Karpas-422 (cell line): ENCODE measurements at regions not wholly inside any gene's neighbourhood (a gene's known extent, or its start where the extent isn't known, plus 50 kb on each side); places are given as distances from the start of the nearest gene placed in this dataset.

Experiments
- DNase-seq: peaks from one replicate; pipeline ENCODE4 v3.0.0-alpha.2; 2015
- H2AFZ ChIP-seq: fragments of 200-600 bp; sonication (generic); 2 replicates; pipeline ENCODE4 v1.6.1; 2014; ENCODE audit warnings: antibody characterized with exemption, low read length, mixed read lengths
- H3K27ac ChIP-seq: fragments of 200-600 bp; sonication (generic); 2 replicates; pipeline ENCODE4 v1.5.1; 2014; ENCODE audit warnings: mild to moderate bottlenecking, low read length, moderate library complexity
- H3K27me3 ChIP-seq: fragments of 200-600 bp; sonication (generic); 2 replicates; pipeline ENCODE4 v1.6.1; 2014; ENCODE audit warnings: low read length, mixed read lengths
- H3K36me3 ChIP-seq: fragments of 200-600 bp; sonication (generic); 2 replicates; pipeline ENCODE4 v1.6.1; 2014; ENCODE audit warnings: low read length, mixed read lengths; ENCODE audit not compliant: insufficient read depth
- H3K4me1 ChIP-seq: fragments of 200-600 bp; sonication (generic); 2 replicates; pipeline ENCODE4 v1.6.1; 2014; ENCODE audit warnings: mild to moderate bottlenecking, low read length, mixed read lengths
- H3K4me2 ChIP-seq: fragments of 200-600 bp; sonication (generic); 2 replicates; pipeline ENCODE4 v1.6.1; 2014; ENCODE audit warnings: low read length, low read depth, mild to moderate bottlenecking; ENCODE audit not compliant: poor library complexity, severe bottlenecking
- H3K4me3 ChIP-seq: fragments of 200-600 bp; sonication (generic); 2 replicates; pipeline ENCODE4 v1.5.1; 2014; ENCODE audit warnings: mild to moderate bottlenecking, antibody characterized with exemption, low read length, mixed read lengths
- H3K79me2 ChIP-seq: fragments of 200-600 bp; sonication (generic); 2 replicates; pipeline ENCODE4 v1.6.1; 2014; ENCODE audit warnings: mild to moderate bottlenecking, low read length, mixed read lengths
- H3K9ac ChIP-seq: fragments of 200-600 bp; sonication (generic); 2 replicates; pipeline ENCODE4 v1.6.0; 2014; ENCODE audit warnings: low read length
- H3K9me2 ChIP-seq: fragments of 200-600 bp; sonication (generic), shearing (Covaris generic); replicated peaks from 2 replicates; pipeline ENCODE4 v1.6.0; 2014; ENCODE audit warnings: mild to moderate bottlenecking, low read length, moderate library complexity; ENCODE audit not compliant: insufficient read depth
- H3K9me3 ChIP-seq: fragments of 300-700, 200-600 bp; sonication (generic); 2 replicates; pipeline ENCODE4 v1.6.1; 2014; ENCODE audit warnings: low read length, mixed read lengths
- H4K20me1 ChIP-seq: fragments of 200-600 bp; sonication (generic); 2 replicates; pipeline ENCODE4 v1.6.1; 2014; ENCODE audit warnings: mild to moderate bottlenecking, antibody characterized with exemption, low read length, low read depth; ENCODE audit not compliant: insufficient read depth

- Histone ChIP-seq H3K27ac (no peak overlapping the region), H3K36me3 (no peaks in the 10 kb centered on the region), H3K27me3 (no peaks in the 10 kb centered on the region; the same call in 1 of the 2 replicates), H3K4me1 (peaks cover 40% of the 10 kb centered on the region), H3K4me3 (no peak overlapping the region), H4K20me1 (no peaks in the 10 kb centered on the region; the same call in 1 of the 2 replicates), H3K9ac (no peak overlapping the region), H3K4me2 (no peak overlapping the region), H3K9me3 (no peaks in the 10 kb centered on the region), H3K79me2 (no peaks in the 10 kb centered on the region), H3K9me2 (no peaks in the 10 kb centered on the region), H2AFZ (no peak overlapping the region)
- no peak for DNase-seq
Measured at GRCh38 chr17:77887110-77887463, 71.4 kb upstream of the TNRC6C start.

GRCh38 chr17:77887464-77888241 lies 70.8 kb upstream of the TNRC6C start:
- H3K4me2 ChIP-seq: no peak overlapping the region

DNA sequence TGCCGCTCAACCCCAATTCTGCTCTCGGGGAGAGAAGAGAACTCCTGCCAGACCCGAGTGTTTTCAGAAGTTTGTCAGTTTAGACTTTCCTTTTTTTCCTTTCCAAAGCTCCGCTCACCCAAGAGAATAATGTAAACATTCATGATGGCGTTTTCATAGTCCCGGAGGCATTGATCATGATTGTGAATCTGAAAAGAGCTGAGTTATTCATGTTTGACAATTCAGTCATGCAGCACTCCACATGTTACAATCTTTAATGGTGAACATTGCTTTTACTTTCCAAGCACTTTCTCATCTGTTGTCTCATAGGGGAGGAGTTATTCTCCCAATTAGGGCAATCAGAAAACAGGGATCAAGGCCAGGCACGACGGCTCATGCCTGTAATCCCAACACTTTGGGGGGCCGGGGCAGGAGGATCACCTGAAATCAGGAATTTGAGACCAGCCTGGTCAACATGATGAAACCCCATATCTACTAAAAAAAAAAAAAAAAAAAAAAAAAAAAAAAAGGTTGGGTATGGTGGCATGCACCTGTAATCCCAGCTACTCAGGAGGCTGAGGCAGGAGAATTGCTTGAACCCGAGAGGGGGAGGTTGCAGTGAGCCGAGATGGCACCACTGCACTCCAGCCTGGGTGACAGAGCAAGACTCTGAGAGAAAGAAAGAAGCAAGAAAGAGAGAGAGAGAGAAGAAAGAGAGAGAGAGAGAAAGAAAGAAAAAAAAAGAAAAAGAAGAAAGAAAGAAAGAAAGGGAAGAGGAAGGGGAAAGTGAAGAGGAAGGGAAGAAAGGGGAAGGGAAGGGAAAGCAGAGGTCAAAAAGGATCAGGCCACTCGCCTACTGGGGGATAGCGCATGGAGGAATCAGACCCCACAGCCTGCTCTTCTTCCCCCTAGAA lies 70.0 kb upstream of the TNRC6C start:
- no peak overlapping the region for H3K9ac ChIP-seq
- no peak overlapping the region for H3K4me3 ChIP-seq
- no peak overlapping the region for H3K4me2 ChIP-seq

More at GRCh38 chr17:77887464-77888241, 70.8 kb upstream of the TNRC6C start:
- no peaks in the 10 kb centered on the region for H4K20me1 ChIP-seq
- no peaks in the 10 kb centered on the region; the same call in 1 of the 2 replicates for H3K27me3 ChIP-seq
- H3K9me2 ChIP-seq: no peaks in the 10 kb centered on the region
- H3K4me1 ChIP-seq: peaks cover 37% of the 10 kb centered on the region
- DNase-seq: no peak
- H3K27ac ChIP-seq: no peak overlapping the region
- no peak overlapping the region for H3K9ac ChIP-seq
- no peak overlapping the region for H2AFZ ChIP-seq
- no peaks in the 10 kb centered on the region for H3K36me3 ChIP-seq
- H3K4me3 ChIP-seq: no peak overlapping the region
- no peaks in the 10 kb centered on the region for H3K79me2 ChIP-seq
- no peaks in the 10 kb centered on the region for H3K9me3 ChIP-seq

GRCh38 chr17:77889135-77889505 lies 69.4 kb upstream of the TNRC6C start:
- Histone ChIP-seq H3K79me2 (no peaks in the 10 kb centered on the region), H3K9me3 (no peaks in the 10 kb centered on the region), H3K4me2 (no peak overlapping the region), H3K4me1 (peaks cover 37% of the 10 kb centered on the region), H3K9ac (no peak overlapping the region), H3K9me2 (no peaks in the 10 kb centered on the region), H4K20me1 (0 out of 2 replicates have a peak, but pooled peaks cover 2% of the 10 kb centered on the region), H3K36me3 (no peaks in the 10 kb centered on the region), H3K4me3 (no peak overlapping the region), H2AFZ (no peak overlapping the region), H3K27ac (no peak overlapping the region), H3K27me3 (no peaks in the 10 kb centered on the region; the same call in 1 of the 2 replicates)
- no peak for DNase-seq

More for the DNA sequence above, 70.0 kb upstream of the TNRC6C start:
- Histone ChIP-seq H3K27ac (no peak overlapping the region), H3K9me2 (no peaks in the 10 kb centered on the region), H3K4me1 (peaks cover 37% of the 10 kb centered on the region), H3K79me2 (no peaks in the 10 kb centered on the region), H4K20me1 (no peaks in the 10 kb centered on the region), H3K9me3 (no peaks in the 10 kb centered on the region), H3K27me3 (no peaks in the 10 kb centered on the region; the same call in 1 of the 2 replicates), H3K36me3 (no peaks in the 10 kb centered on the region), H2AFZ (no peak overlapping the region)
- DNase-seq: no peak

- no peak overlapping the region for H3K4me2 ChIP-seq
- no peak overlapping the region for H3K9ac ChIP-seq
- DNase-seq: no peak
- peaks cover 29% of the 10 kb centered on the region for H3K4me1 ChIP-seq
- no peak overlapping the region for H3K4me3 ChIP-seq
- no peaks in the 10 kb centered on the region for H3K9me2 ChIP-seq
- no peaks in the 10 kb centered on the region for H3K27me3 ChIP-seq
- no peak overlapping the region for H3K27ac ChIP-seq
- no peaks in the 10 kb centered on the region for H3K9me3 ChIP-seq
- no peaks in the 10 kb centered on the region for H3K36me3 ChIP-seq
- H3K79me2 ChIP-seq: no peaks in the 10 kb centered on the region
- H4K20me1 ChIP-seq: 0 out of 2 replicates have a peak, but pooled peaks cover 3% of the 10 kb centered on the region
- H2AFZ ChIP-seq: no peak overlapping the region
Measured at GRCh38 chr17:77889866-77890760, 68.4 kb upstream of the TNRC6C start.

GRCh38 chr17:77890771-77891170 lies 67.7 kb upstream of the TNRC6C start:
- Histone ChIP-seq H4K20me1 (0 out of 2 replicates have a peak, but pooled peaks cover 3% of the 10 kb centered on the region), H3K9me3 (no peaks in the 10 kb centered on the region), H3K79me2 (no peaks in the 10 kb centered on the region), H3K4me1 (peaks cover 28% of the 10 kb centered on the region), H3K27ac (no peak overlapping the region), H2AFZ (no peak overlapping the region), H3K27me3 (no peaks in the 10 kb centered on the region), H3K36me3 (no peaks in the 10 kb centered on the region), H3K9ac (no peak overlapping the region), H3K4me3 (no peak overlapping the region), H3K4me2 (no peak overlapping the region), H3K9me2 (no peaks in the 10 kb centered on the region)
- DNase-seq: no peak

- no peaks in the 10 kb centered on the region for H3K27me3 ChIP-seq
- no peak overlapping the region for H3K4me3 ChIP-seq
- no peak overlapping the region for H3K4me2 ChIP-seq
- H3K4me1 ChIP-seq: peaks cover 20% of the 10 kb centered on the region
- H3K27ac ChIP-seq: no peak overlapping the region
- no peaks in the 10 kb centered on the region for H3K9me2 ChIP-seq
- H3K36me3 ChIP-seq: no peaks in the 10 kb centered on the region
- no peak for DNase-seq
- H2AFZ ChIP-seq: no peak overlapping the region
- no peaks in the 10 kb centered on the region for H3K79me2 ChIP-seq
- H3K9me3 ChIP-seq: no peaks in the 10 kb centered on the region
- H4K20me1 ChIP-seq: 0 out of 2 replicates have a peak, but pooled peaks cover 3% of the 10 kb centered on the region
- no peak overlapping the region for H3K9ac ChIP-seq
Measured at GRCh38 chr17:77891602-77892001, 66.9 kb upstream of the TNRC6C start.
